ENCODE measurements at regions not wholly inside any gene's neighbourhood (a gene's known extent, or its start where the extent isn't known, plus 50 kb on each side); places are given as distances from the start of the nearest gene placed in this dataset.

- no peak for DNase-seq
Measured at GRCh38 chr4:138014590-138015288, 227.4 kb downstream of the SLC7A11 start.

- DNase-seq, result no peak
Measured at GRCh38 chr4:138013625-138014024, 228.5 kb downstream of the SLC7A11 start.

GRCh38 chr4:138010639-138011038 lies 231.5 kb downstream of the SLC7A11 start:
- DNase-seq, result no peak

GRCh38 chr4:138007572-138007971 lies 234.6 kb downstream of the SLC7A11 start:
- DNase-seq, result no peak

GRCh38 chr4:138005486-138005885 lies 236.7 kb downstream of the SLC7A11 start:
- no peak for DNase-seq

- DNase-seq, result no peak
Measured at GRCh38 chr4:138003248-138003647, 238.9 kb downstream of the SLC7A11 start.

GRCh38 chr4:137998666-137999429 lies 243.3 kb downstream of the SLC7A11 start:
- no peak for DNase-seq

- DNase-seq, result no peak
Measured at GRCh38 chr4:137997496-137997895, 244.7 kb downstream of the SLC7A11 start.

- no peak for DNase-seq
Measured at GRCh38 chr4:137994853-137995252, 247.3 kb downstream of the SLC7A11 start.

GRCh38 chr4:137993232-137993631 lies 248.9 kb downstream of the SLC7A11 start:
- no peak for DNase-seq

GRCh38 chr4:137981277-137981676 lies 260.9 kb downstream of the SLC7A11 start:
- no peak for DNase-seq

- no peak for DNase-seq
Measured at GRCh38 chr4:137980641-137981040, 261.5 kb downstream of the SLC7A11 start.

GRCh38 chr4:137979938-137980337 lies 262.2 kb downstream of the SLC7A11 start:
- no peak for DNase-seq

- no peak for DNase-seq
Measured at GRCh38 chr4:137968956-137969678, 273.0 kb downstream of the SLC7A11 start.

- no peak for DNase-seq
Measured at GRCh38 chr4:137967480-137968190, 274.5 kb downstream of the SLC7A11 start.

- no peak for DNase-seq
Measured at GRCh38 chr4:137966504-137966903, 275.6 kb downstream of the SLC7A11 start.

- peak; percentile 1 for DNase-seq
Measured at GRCh38 chr4:137961051-137961438, 281.1 kb downstream of the SLC7A11 start.

- no peak for DNase-seq
Measured at GRCh38 chr4:137960371-137961050, 281.6 kb downstream of the SLC7A11 start.

GRCh38 chr4:137957806-137958205 lies 284.3 kb downstream of the SLC7A11 start:
- no peak for DNase-seq

GRCh38 chr4:137956256-137956655 lies 285.9 kb downstream of the SLC7A11 start:
- DNase-seq, result no peak

- no peak for DNase-seq
Measured at GRCh38 chr4:137955595-137955994, 286.6 kb downstream of the SLC7A11 start.

- no peak for DNase-seq
Measured at GRCh38 chr4:137952116-137952515, 290.0 kb downstream of the SLC7A11 start.

All from GOT3 (cell line).